Mesodermal cell (in vitro differentiated cells): ENCODE measurements at regions not wholly inside any gene's neighbourhood (a gene's known extent, or its start where the extent isn't known, plus 50 kb on each side); places are given as distances from the start of the nearest gene placed in this dataset.

Source experiments
- H3K27ac ChIP-seq: 2 replicates; pipeline ENCODE4 v1.7.0; 2013; ENCODE audit warnings: mild to moderate bottlenecking, low read depth, low read length, moderate library complexity; ENCODE audit not compliant: severe bottlenecking
- H3K36me3 ChIP-seq: 2 replicates; pipeline ENCODE4 v1.7.1; 2013; ENCODE audit warnings: mild to moderate bottlenecking, low read length, moderate library complexity; ENCODE audit not compliant: control insufficient read depth, insufficient read depth
- H3K4me1 ChIP-seq: one replicate; pipeline ENCODE4 v1.7.1; 2013; ENCODE audit warnings: mild to moderate bottlenecking, low read length; ENCODE audit not compliant: insufficient read depth, control insufficient read depth, poor library complexity, severe bottlenecking
- H3K4me3 ChIP-seq: 2 replicates; pipeline ENCODE4 v1.7.0; 2013; ENCODE audit warnings: low read length, control low read depth, mild to moderate bottlenecking; ENCODE audit not compliant: insufficient read depth, poor library complexity, severe bottlenecking; ENCODE audit errors: extremely low read depth
- H3K9me3 ChIP-seq: 2 replicates; pipeline ENCODE4 v1.7.1; 2013; ENCODE audit warnings: mild to moderate bottlenecking, low read length, moderate library complexity; ENCODE audit not compliant: control insufficient read depth
- WGBS, 2 experiments: methylation state at CpG; one replicate each; pipeline ENCODE4 v1.1.5; 2013; ENCODE audit warnings: missing lambda C conversion rate in 2 of 2; ENCODE audit not compliant: insufficient coverage in 2 of 2; 5-methylcytosine and 5-hydroxymethylcytosine counted together

- Histone ChIP-seq H3K4me3 (no peak overlapping the region), H3K36me3 (no peaks in the 10 kb centered on the region), H3K9me3 (no peaks in the 10 kb centered on the region), H3K4me1 (peaks cover 3% of the 10 kb centered on the region), H3K27ac (no peak overlapping the region)
- no CpG with 5 or more reads among the region's 3 CpGs for WGBS, 2 experiments
These were observed 1226.8 kb upstream of the MAP3K7 start for GRCh38 chr6:91813641-91814040.

- Histone ChIP-seq H3K4me1 (peaks cover 3% of the 10 kb centered on the region), H3K4me3 (no peak overlapping the region), H3K27ac (no peak overlapping the region), H3K36me3 (no peaks in the 10 kb centered on the region), H3K9me3 (no peaks in the 10 kb centered on the region)
- 83% methylated on average over 1 of the region's 1 CpG; no CpG with 5 or more reads in 1 of the 2 experiments for WGBS, 2 experiments
These were observed 1225.9 kb upstream of the MAP3K7 start for GRCh38 chr6:91812596-91813274.

GRCh38 chr6:91804981-91805380 lies 1218.1 kb upstream of the MAP3K7 start:
- H3K27ac ChIP-seq: no peak overlapping the region
- no peaks in the 10 kb centered on the region for H3K36me3 ChIP-seq
- WGBS, 2 experiments: 90 to 100% methylated on average over 2 of the region's 3 CpGs
- no peaks in the 10 kb centered on the region for H3K4me1 ChIP-seq
- H3K4me3 ChIP-seq: no peak overlapping the region
- H3K9me3 ChIP-seq: no peaks in the 10 kb centered on the region

- WGBS, 2 experiments: no CpG with 5 or more reads among the region's 1 CpG
- Histone ChIP-seq H3K4me1 (no peaks in the 10 kb centered on the region), H3K4me3 (no peak overlapping the region), H3K27ac (no peak overlapping the region), H3K9me3 (no peaks in the 10 kb centered on the region), H3K36me3 (no peaks in the 10 kb centered on the region)
These were observed 1215.6 kb upstream of the MAP3K7 start for GRCh38 chr6:91802431-91802830.

GRCh38 chr6:91796603-91797002 lies 1209.7 kb upstream of the MAP3K7 start:
- no CpG with 5 or more reads among the region's 1 CpG for WGBS, 2 experiments
- no peaks in the 10 kb centered on the region for H3K4me1 ChIP-seq
- H3K36me3 ChIP-seq: no peaks in the 10 kb centered on the region
- H3K4me3 ChIP-seq: no peak overlapping the region
- H3K27ac ChIP-seq: no peak overlapping the region
- H3K9me3 ChIP-seq: no peaks in the 10 kb centered on the region

GRCh38 chr6:91788501-91788900 lies 1201.6 kb upstream of the MAP3K7 start:
- H3K4me3 ChIP-seq: no peak overlapping the region
- no peak overlapping the region for H3K27ac ChIP-seq
- H3K4me1 ChIP-seq: no peaks in the 10 kb centered on the region
- no peaks in the 10 kb centered on the region for H3K36me3 ChIP-seq
- no CpG with 5 or more reads among the region's 2 CpGs for WGBS, 2 experiments
- H3K9me3 ChIP-seq: no peaks in the 10 kb centered on the region

GRCh38 chr6:91786474-91787184 lies 1199.8 kb upstream of the MAP3K7 start:
- WGBS, 2 experiments: 68 to 71% methylated on average over 6 to 9 of the region's 11 CpGs
- no peak overlapping the region for H3K4me3 ChIP-seq
- H3K36me3 ChIP-seq: no peaks in the 10 kb centered on the region
- H3K27ac ChIP-seq: no peak overlapping the region
- no peaks in the 10 kb centered on the region for H3K4me1 ChIP-seq
- no peaks in the 10 kb centered on the region for H3K9me3 ChIP-seq

- Histone ChIP-seq H3K36me3 (no peaks in the 10 kb centered on the region), H3K27ac (no peak overlapping the region), H3K4me1 (no peaks in the 10 kb centered on the region), H3K9me3 (no peaks in the 10 kb centered on the region), H3K4me3 (no peak overlapping the region)
- 80 to 100% methylated on average over 1 to 2 of the region's 2 CpGs for WGBS, 2 experiments
These were observed 1195.9 kb upstream of the MAP3K7 start for GRCh38 chr6:91782802-91783201.

GRCh38 chr6:91781946-91782345 lies 1195.1 kb upstream of the MAP3K7 start:
- H3K27ac ChIP-seq: no peak overlapping the region
- WGBS, 2 experiments: 88 to 89% methylated on average over 3 of the region's 3 CpGs
- no peak overlapping the region for H3K4me3 ChIP-seq
- H3K4me1 ChIP-seq: no peaks in the 10 kb centered on the region
- H3K9me3 ChIP-seq: no peaks in the 10 kb centered on the region
- H3K36me3 ChIP-seq: no peaks in the 10 kb centered on the region

GRCh38 chr6:91780270-91780669 lies 1193.4 kb upstream of the MAP3K7 start:
- WGBS, 2 experiments: 100% methylated on average over 1 of the region's 2 CpGs; no CpG with 5 or more reads in 1 of the 2 experiments
- H3K27ac ChIP-seq: no peak overlapping the region
- H3K4me1 ChIP-seq: no peaks in the 10 kb centered on the region
- no peak overlapping the region for H3K4me3 ChIP-seq
- H3K36me3 ChIP-seq: no peaks in the 10 kb centered on the region
- H3K9me3 ChIP-seq: peaks cover 8% of the 10 kb centered on the region

- Histone ChIP-seq H3K9me3 (no peaks in the 10 kb centered on the region), H3K4me3 (no peak overlapping the region), H3K36me3 (no peaks in the 10 kb centered on the region), H3K4me1 (no peaks in the 10 kb centered on the region), H3K27ac (no peak overlapping the region)
- WGBS, 2 experiments: no CpG with 5 or more reads among the region's 1 CpG
These were observed 1174.7 kb upstream of the MAP3K7 start for GRCh38 chr6:91761621-91762020.
